Stromal cell of bone marrow (primary cell): ENCODE measurements at regions not wholly inside any gene's neighbourhood (a gene's known extent, or its start where the extent isn't known, plus 50 kb on each side); places are given as distances from the start of the nearest gene placed in this dataset.
"Not testable (repeated sequence)": the region's sequence is repeated elsewhere in the genome, so short reads cannot be mapped to it uniquely, and the experiment has no call there.

ENCODE experiments used
- DNase-seq: peaks from one replicate; pipeline ENCODE4 v3.0.0-alpha.2; 2012; ENCODE audit warnings: low read depth

GRCh38 chr3:106398891-106399600 lies 530.2 kb upstream of the CBLB start:
- no peak for DNase-seq

DNA sequence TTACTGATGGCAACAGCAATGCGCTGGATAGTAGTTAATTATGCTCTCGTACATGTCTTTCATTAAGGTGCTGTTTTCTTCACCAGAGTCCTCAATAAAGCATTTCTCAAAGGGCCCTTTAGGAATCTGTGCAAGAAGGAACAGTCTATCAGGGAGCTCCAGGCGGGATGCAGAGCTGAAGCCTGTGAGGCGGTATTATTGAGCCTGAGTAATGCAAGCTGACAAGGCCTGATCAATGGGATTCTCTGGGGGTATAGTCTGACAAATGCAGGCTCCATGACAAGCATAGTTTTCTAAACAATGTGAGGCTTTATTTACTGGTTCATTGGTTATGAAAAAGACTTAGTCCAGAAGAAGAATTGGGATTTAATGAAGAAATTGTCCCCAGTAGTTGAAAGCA lies 530.9 kb upstream of the CBLB start:
- no peak for DNase-seq

GRCh38 chr3:106401666-106402490 lies 533.1 kb upstream of the CBLB start:
- peak; percentile 35 for DNase-seq

DNA sequence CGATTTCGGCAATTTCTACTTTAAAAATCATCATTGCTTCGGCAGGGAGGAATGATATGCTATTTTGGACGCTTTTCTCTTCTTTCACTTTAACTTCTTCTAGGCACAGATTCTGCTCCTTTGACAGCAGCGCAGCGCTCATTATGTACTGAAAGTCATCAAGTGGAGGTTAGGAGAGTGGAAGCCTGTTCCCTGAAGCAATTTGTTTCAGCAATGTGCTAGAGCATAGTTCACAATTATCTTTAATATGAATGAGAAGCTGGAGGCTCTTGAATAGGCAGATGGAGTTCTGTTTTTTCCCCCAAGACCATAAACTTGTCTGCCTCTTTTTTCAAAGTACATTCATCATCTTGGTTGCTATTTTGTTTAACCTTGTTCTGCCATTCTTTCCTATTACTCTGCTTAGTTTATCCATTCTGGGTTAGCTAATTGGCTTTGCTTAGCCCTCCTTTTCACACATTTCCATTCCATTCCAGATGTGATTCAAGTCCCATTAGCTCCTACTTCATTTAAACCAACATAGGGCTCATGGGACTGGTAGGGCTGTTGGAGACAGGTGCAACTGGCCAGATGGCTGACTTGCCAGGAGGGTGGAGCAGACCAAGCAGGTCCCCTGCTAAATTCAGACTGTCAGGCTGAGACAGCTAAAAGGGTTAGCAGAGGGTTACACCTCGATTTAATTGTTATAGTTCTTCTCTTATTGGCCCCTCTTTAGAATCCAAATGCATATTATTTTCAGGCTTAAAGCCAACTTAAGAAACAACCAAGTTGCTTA lies 534.7 kb upstream of the CBLB start:
- no peak for DNase-seq

GRCh38 chr3:106413683-106414082 lies 544.9 kb upstream of the CBLB start:
- no peak for DNase-seq

DNA sequence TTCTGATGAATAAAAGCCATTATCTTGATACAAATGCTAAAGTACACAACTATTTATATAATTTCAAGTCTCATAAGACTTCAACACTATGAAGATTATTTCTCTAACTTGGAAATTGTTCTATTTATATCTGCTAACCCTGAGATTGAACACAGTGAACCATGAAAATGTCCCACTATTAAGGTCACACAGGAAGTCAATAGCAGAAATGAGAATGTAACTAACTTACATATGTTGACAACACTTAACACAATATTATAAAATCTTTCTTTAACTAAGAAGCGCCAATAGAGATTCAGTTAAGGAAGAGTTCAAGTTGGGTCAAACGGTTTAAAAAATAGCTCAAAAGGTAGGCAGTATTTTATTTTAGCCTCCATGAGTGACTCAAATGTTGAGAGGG lies 551.8 kb upstream of the CBLB start:
- DNase-seq = no peak

DNA sequence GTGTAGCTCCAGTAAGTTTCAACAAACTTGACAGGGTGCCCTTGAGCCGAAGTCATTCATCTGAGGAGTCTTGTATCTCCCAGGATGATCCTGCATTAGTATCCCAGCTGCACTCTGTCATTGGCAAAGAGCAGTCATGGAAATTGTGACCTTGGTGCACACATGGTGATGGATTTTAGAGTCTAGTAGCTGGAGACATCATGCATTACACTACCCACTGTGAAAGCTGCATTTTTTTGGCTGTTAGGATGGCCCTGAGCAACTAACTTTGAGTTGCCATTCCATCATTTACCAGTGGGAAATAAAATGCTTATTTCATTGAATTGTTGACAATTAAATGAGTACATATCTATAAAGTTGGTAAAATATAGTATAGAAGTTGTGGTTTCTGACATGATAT lies 552.6 kb upstream of the CBLB start:
- no peak for DNase-seq

GRCh38 chr3:106421909-106422308 lies 553.1 kb upstream of the CBLB start:
- no peak for DNase-seq

DNA sequence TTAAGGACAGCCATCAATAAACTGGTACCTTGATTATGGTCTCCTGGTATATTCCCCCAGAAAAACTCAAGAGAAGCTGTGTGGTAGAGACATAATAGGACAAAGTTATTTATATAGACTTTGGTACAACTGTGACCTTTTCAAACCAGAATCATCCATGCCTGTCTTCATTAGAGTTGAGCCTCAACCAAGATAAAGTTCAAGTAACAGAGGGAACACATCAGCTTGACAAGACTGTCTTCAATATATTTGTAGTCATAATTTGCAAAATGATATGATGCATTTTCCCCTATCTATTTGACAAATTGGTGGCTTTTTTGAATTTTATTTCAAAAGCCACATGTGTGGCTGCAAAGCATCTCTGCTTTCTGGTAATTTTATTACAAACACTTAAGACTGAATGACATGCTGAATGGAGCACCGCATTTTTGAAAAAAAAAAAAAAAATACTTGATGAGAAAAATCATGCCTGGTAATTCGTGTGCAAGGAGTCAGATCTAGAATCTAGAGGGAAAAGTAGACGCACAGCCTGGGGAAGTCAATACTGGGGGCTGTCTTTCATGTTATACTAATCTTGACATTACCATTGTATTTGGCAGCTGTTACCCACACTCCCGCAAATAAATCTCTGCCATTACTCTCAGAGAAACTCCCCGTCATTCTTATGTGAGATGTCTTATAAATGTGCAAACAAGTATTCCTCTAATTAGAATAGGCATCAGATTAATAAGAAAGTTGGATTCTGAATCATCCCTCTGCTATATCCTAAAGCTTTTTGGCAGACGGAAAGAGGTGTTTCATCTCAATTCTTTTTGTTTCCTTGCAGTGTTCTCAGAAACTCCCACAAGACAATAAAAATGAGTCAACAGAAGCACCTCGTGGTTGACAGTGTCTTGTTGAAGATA lies 554.8 kb upstream of the CBLB start:
- no peak for DNase-seq

- peak; percentile 63 for DNase-seq
Measured at GRCh38 chr3:106425026-106425425, 556.2 kb upstream of the CBLB start.

GRCh38 chr3:106425916-106426315 lies 557.1 kb upstream of the CBLB start:
- no peak for DNase-seq

DNA sequence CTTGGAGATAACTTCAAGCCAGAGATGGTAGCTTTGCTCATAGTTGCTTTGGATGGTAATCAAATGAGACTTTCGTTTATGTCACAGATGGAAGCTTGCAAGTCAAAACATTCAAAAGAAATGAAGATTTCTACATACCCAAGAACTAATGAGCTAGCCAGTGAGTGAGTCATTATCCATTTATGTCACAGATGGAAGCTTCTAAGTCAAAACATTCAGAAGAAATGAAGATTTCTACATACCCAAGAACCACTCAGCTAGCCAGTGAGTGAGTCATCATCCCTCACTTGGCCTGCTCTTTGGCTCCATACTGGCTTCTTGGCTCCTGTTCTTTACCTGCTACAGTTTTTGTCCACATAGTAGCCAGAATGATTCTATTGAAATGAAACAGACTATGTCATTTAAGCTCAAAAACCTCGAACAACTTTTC lies 559.8 kb upstream of the CBLB start:
- DNase-seq = peak; percentile 97

DNA sequence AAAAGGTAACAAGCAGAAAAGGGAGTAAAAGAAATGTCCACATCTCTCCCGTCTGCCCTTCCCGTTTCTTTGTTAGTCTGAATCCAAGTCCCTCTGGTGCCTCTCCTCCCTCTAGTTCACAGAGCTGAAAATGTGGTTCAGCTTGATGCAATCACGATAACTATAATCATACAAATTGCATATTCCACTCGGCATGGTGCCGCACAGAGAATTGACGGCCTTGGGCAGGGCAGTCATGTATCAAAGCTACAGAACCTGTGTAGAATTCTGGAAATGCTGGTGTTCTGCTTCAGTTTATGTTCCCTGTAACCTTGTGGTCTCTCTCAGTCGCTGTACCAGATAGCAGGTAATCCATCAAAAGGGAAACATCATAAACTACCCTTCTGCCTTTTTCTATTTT lies 562.9 kb upstream of the CBLB start:
- no peak for DNase-seq

- DNase-seq = no peak
Measured at GRCh38 chr3:106435899-106436453, 567.2 kb upstream of the CBLB start.

DNA sequence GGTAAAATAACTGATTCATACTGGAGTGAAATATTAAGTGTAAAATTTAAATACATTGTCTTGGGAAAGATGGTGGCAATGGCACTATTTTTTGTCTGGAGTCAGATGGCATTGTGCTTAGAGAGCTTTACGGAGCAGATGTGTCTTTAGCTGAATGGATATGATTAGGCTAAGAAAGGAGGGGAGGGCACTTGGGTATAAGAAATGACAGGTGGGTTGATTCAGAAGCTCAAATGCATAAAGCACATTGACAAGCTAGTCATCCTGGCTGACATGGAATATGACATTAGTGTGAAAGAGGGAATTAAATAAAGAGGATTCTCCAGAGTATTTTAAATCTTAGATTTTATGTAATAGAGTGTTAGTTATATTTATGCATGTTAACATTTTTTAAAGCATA lies 570.1 kb upstream of the CBLB start:
- no peak for DNase-seq

DNA sequence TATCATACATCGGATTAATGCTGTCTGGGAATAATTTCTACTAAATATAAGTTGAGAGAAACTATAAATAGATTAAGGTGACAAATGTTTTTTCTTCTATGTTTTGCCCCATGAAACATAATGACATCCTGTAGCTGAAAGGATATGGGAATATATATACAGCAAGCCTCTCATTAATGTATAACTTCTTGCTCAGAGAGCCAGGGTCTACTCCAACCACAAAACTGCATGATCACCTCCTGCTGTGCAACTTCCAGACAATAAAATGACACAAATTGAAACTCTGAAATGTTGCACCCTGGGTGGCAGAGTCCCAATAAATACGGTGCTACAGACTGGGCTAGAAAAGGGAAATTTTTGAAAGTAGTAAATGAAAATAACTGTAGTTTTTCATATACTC lies 571.9 kb upstream of the CBLB start:
- no peak for DNase-seq

- no peak for DNase-seq
Measured at GRCh38 chr3:106446271-106446670, 577.5 kb upstream of the CBLB start.

- DNase-seq = no peak
Measured at GRCh38 chr3:106447723-106448301, 579.0 kb upstream of the CBLB start.

- DNase-seq = not testable (repeated sequence)
Measured at GRCh38 chr3:106448372-106448966, 579.7 kb upstream of the CBLB start.

DNA sequence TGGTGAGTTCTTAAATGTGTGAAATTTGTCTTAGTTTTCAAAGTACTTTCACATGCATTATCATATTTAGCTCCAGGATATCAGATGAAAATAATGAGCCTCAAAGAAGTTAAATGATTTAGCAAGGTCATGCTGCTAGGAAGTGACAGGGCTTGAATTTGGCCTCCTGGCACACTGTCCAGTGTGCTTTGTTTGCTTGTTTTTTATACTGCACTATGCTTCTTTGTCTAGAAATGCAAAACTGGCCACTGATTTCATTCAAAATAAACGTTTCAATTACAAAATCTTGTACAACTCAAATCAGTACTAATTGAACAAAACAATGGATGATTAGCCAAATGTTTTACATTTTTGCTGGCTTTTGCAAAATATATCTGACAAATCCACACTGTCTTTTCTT lies 583.3 kb upstream of the CBLB start:
- no peak for DNase-seq

GRCh38 chr3:106454497-106454896 lies 585.7 kb upstream of the CBLB start:
- no peak for DNase-seq
